Fibroblast of skin of abdomen (primary cell): ENCODE measurements at regions not wholly inside any gene's neighbourhood (a gene's known extent, or its start where the extent isn't known, plus 50 kb on each side); places are given as distances from the start of the nearest gene placed in this dataset.
"Not testable (repeated sequence)": the region's sequence is repeated elsewhere in the genome, so short reads cannot be mapped to it uniquely, and the experiment has no call there.

Experiments used
- DNase-seq: peaks from one replicate; pipeline ENCODE4 v3.0.0-alpha.2; 2013

- DNase-seq: no peak
These were observed 160.0 kb upstream of the KLF6 start for GRCh38 chr10:3945026-3945425.

- no peak for DNase-seq
These were observed 159.6 kb upstream of the KLF6 start for GRCh38 chr10:3944591-3944990.

- no peak for DNase-seq
These were observed 158.8 kb upstream of the KLF6 start for GRCh38 chr10:3943695-3944257.

- no peak for DNase-seq
These were observed 158.0 kb upstream of the KLF6 start for GRCh38 chr10:3942937-3943489.

GRCh38 chr10:3941676-3942075, 156.7 kb upstream of the KLF6 start:
- no peak for DNase-seq

- DNase-seq: no peak
These were observed 151.5 kb upstream of the KLF6 start for GRCh38 chr10:3936422-3937040.

GRCh38 chr10:3935933-3936359, 150.9 kb upstream of the KLF6 start:
- no peak for DNase-seq

GRCh38 chr10:3935141-3935540, 150.1 kb upstream of the KLF6 start:
- no peak for DNase-seq

GRCh38 chr10:3933733-3934132, 148.7 kb upstream of the KLF6 start:
- DNase-seq: no peak

GRCh38 chr10:3932597-3933375, 147.8 kb upstream of the KLF6 start:
- no peak for DNase-seq

- DNase-seq: no peak
These were observed 146.9 kb upstream of the KLF6 start for GRCh38 chr10:3931901-3932300.

GRCh38 chr10:3931224-3931623, 146.2 kb upstream of the KLF6 start:
- DNase-seq: no peak

- DNase-seq: no peak
These were observed 143.6 kb upstream of the KLF6 start for GRCh38 chr10:3928569-3928968.

GRCh38 chr10:3928078-3928477, 143.1 kb upstream of the KLF6 start:
- DNase-seq: no peak

- no peak for DNase-seq
These were observed 141.9 kb upstream of the KLF6 start for GRCh38 chr10:3926675-3927525.

- DNase-seq: peak; percentile 60
These were observed 141.2 kb upstream of the KLF6 start for GRCh38 chr10:3926258-3926657.

- DNase-seq: no peak
These were observed 140.2 kb upstream of the KLF6 start for GRCh38 chr10:3925184-3925583.

- DNase-seq: peak; percentile 94
These were observed 139.3 kb upstream of the KLF6 start for GRCh38 chr10:3924344-3924743.

- no peak for DNase-seq
These were observed 138.0 kb upstream of the KLF6 start for GRCh38 chr10:3923033-3923432.

- no peak for DNase-seq
These were observed 134.8 kb upstream of the KLF6 start for GRCh38 chr10:3919709-3920308.

- DNase-seq: not testable (repeated sequence)
These were observed 132.4 kb upstream of the KLF6 start for GRCh38 chr10:3917392-3917791.

GRCh38 chr10:3914733-3915132, 129.7 kb upstream of the KLF6 start:
- DNase-seq: no peak
